EL (cell line): ENCODE measurements at regions not wholly inside any gene's neighbourhood (a gene's known extent, or its start where the extent isn't known, plus 50 kb on each side); places are given as distances from the start of the nearest gene placed in this dataset.
"Not testable (repeated sequence)": the region's sequence is repeated elsewhere in the genome, so short reads cannot be mapped to it uniquely, and the experiment has no call there.

ENCODE experiments used
- DNase-seq: peaks from one replicate; pipeline ENCODE4 v3.0.0-alpha.2; 2016

DNA sequence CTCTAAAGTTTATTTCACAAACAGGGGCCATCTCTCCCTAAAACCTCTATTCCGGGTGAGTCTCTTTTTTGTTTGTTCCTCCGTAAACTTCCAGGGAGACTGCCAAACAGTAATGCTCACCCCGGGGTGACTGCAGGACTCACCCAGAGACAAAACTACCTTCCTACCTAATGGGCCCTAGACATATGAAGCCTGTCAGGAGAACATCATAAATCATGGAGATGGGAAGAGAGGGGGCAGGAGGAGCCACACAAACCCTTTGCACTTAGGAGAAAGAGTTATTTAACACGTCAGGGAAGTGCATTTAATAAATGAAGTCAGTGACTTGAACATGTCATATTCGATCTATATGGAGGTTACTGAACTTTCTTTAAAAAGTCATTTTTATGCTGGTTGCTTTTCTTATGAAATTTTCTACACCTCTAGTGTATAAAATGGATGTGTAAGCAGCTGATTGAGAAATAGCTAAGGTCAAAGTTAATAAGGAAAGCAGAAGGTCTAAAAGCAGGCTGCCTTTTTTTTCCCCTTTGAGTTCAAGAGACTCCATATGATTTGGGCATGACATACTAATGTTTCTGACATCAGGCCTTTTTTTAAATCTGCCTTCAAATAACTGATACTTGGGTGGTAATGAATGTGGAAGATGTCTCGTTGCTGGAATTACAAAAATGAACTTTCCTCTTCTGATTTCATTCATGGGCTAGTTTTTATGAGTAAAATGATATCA lies 286.9 kb upstream of the USP25 start:
- DNase-seq = no peak

DNA sequence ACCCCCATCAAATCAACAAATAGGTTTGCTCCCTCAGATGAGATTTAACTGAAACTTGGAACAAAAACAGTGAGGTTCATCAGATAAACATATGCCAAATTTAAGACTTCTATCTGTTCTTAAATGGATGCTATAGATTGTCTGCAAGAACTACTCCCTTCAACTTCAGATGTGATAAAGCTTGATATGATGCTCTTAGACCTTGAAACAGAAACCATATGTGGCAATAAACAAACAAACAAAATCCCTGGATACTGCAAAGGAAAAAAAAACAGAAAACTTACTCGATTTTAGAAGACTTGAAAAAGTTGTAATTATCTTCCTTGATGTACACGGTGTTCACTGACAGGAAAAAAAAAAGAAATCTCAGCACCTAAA lies 286.1 kb upstream of the USP25 start:
- no peak for DNase-seq

DNA sequence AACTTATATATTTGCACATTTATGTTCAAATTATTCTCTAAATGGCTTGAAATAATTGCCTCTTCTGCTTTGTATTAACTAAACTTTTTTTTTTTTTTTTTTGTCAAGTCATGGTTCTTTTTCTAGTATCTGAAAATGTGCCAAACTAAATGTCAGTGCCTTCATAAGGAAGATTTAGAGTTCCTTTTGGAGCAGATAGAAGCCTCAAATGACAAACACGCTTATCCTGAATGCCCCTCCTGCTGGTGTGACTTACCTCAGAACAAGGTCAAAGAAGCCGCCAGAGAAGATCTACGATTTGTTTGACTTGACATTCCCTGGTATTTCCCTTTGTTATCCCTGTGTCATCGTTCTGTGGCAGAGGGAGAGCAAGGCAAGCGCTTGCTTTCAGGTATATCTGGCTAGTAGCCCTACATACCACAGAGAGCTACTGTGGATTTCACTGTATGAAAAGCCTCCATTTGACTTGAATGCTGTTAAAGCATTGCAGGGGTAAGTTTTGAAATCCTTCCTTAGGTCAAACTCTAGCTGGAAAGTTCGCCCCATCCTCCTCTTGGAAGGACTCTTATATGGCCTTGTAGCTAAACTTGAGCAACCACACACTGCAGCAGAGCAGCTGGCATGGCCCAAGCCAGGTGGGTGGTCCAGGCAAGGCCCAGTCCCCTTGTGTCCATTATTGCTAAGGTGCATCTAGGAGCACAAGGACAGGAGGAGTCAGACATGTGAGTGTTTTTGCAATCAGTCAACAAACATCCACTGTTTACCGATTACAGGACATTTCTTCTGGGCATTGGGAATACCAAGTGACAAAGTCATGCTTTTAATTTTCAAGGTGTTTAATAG lies 285.4 kb upstream of the USP25 start:
- DNase-seq = no peak

DNA sequence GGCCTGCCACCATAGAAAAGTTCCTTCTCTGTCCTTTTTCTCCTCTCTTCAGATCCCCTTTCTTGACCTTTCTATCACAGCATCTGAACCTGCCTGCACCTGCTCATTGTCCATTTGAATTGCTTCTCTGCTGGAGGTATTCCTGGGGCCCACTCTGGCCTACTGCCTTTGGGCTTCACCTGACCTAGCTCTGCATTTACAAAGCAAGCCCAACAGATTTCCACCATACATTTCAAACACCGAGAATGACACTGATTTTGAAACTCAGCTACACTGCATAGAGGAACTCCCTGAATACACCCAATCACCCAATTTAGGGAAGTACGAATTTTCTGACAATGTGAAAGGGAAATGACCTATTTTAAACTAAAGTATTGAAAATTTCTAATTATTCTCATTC lies 284.5 kb upstream of the USP25 start:
- DNase-seq = no peak

DNA sequence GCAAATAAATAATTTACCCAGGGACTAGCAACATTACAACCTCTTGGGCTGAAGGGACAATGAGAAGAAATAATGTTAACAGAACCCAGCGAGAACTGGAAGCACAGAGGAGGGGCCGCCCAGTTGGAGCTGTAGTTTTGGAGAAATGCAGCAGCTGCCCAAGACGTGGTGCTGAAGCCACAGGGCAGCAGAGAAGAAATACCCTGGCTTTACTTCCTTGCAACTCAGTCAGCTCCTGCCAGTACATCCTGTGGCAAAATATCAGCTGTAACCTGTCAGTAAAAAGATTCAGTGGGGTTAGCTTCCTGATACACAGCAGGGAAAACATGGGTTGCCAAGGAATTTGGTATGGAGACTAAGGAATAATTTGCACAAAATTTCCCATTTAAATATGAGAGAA lies 283.6 kb upstream of the USP25 start:
- no peak for DNase-seq

DNA sequence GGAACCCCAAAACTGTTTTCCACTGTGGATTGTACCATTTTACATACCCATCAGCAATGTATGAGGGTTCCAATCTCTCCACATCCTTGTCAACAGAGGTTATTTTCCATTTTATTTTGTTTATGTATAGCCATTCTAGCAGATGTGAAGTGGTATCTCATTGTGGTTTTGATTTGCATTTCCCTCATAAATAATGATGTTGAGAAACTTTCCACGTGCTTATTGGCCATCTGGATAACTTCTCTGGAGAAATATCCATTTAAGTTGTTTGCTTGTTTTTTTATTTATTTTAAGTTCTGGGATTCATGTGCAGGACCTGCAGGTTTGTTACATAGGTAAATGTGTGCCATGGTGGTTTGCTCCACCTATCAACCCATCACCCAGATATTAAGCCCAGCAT lies 280.2 kb upstream of the USP25 start:
- DNase-seq = no peak

DNA sequence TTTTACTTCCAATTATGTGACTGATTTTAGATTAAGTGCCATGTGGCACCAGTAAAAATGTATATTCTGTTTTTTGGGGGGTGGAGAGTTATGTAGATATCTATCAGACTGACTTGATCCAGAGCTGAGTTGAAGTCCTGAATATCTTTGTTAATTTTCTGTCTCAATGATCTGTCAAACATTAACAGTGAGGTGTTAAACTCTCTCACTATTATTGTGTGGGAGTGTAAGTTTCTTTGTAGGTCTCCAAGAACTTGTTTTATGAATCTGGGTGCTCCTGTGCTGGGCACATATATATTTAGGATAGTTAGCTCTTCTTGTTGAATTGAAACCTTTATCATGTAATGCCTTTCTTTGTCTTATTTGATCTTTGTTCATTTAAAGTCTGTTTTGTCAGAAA lies 276.5 kb upstream of the USP25 start:
- no peak for DNase-seq

DNA sequence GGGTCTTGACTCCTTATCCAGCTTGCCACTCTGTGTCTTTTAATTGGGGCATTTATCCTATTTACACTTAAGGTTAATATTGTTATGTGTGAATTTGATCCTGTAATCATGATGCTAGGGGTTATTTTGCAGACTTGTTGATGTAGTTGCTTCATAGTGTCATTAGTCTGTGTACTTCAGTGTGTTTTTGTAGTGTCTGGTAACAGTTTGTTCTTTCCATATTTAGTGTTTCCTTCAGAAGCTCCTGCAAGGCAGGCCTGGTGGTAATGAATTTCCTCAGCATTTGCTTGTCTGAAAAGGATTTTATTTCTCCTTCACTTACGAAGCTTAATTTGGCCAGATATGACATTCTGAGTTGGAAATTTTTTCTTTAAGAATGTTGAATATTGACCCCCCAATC lies 276.0 kb upstream of the USP25 start:
- DNase-seq = not testable (repeated sequence)

DNA sequence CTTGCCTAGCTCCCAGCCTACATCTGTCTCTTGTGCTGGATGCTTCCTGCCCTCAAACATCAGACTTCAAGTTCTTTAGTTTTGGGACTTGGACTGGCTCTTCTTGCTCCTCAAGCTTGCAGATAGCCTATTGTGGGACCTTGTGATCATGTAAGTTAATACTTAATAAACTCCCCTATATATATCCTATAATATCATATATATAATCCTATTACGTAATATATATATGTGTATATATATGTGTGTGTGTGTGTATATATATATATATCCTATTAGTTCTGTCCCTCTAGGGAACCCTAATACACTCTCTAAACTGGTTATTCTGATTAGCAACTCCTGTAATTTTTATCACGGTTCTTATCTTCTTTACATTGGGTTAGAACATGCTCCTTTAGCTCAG lies 274.9 kb upstream of the USP25 start:
- not testable (repeated sequence) for DNase-seq

DNA sequence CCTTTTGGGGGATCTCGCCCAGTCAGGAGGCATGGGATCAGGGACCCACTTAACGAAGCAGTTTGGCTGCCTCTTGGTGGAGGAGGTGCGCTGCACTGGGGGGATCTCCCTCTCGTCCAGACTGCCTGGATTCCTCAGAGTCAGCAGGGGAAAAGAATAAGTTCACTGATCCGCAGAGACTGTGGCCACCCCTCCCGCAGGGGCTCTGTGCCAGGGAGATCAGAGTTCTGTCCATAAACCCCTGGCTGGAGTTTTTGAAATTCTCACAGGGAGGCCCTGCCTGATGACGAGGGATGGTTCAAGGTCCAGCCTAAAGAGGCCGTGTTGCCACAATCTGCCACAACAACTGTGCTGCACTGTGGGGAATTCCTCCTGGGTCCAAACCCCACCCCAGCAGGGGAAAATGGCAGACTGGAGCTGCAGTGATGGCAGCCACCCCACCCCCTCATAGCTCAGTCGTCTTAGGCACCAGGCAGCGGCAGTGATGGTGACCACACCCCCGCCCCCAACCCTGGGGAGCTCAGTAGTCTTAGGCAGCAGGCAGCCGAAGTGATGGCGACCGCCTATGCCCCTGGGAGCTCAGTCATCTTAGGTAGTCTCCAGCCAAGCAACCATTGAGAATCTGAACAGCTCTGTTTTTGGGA lies 273.8 kb upstream of the USP25 start:
- DNase-seq = no peak

DNA sequence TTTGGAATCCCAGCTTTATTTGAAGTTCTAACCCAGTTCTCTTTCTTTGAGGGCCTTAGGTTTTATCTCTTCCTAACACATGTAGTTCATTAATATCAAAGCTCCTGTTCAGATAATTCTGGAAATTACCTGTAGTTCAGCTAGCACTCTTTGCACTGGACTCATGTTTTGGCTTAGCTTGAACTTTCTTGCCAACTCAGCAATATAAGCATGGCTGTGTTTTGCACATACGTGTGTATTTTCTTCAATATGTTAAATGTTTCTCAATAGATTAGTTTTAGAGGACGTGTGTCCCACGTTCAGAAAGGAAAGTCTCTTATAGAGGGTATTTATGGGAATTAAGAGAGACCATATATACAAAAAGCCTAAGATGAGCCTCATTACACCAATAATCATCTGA lies 271.8 kb upstream of the USP25 start:
- no peak for DNase-seq

DNA sequence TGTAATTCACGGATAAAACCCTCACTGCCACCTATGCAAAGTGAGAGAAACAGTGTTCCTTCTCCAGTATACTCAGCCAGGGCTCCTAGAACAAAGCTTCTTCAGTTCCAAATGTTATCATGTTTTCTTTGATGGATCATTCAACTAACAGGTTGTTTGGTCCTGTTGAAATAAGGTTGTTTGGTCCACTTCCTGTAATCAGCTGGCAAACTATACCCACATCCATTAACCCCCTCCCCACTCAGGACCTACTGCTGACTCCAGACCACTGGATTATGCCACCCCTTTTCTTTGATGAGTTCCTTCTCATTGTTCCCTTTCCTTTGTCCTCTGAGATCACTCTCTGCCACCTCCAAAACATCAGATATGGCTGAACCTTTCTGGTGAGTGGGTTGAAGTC lies 267.7 kb upstream of the USP25 start:
- DNase-seq = no peak

DNA sequence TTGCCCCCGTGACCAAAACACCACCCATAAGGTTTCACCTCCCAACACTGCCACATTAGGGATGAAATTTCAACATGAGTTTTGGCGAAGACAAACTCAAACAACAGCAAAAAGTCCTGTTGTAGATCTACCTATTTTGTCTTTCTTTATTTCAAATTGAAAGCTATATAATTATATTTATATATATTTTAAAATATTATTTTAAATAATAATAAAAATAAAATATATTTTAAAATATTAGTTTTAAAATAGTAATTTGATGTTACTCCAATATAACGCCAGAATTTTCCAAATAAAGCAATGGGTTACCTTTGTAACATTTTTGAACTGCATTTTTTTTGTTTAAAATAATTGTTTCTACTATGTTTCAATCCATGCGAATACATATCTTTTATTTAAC lies 263.5 kb upstream of the USP25 start:
- no peak for DNase-seq

DNA sequence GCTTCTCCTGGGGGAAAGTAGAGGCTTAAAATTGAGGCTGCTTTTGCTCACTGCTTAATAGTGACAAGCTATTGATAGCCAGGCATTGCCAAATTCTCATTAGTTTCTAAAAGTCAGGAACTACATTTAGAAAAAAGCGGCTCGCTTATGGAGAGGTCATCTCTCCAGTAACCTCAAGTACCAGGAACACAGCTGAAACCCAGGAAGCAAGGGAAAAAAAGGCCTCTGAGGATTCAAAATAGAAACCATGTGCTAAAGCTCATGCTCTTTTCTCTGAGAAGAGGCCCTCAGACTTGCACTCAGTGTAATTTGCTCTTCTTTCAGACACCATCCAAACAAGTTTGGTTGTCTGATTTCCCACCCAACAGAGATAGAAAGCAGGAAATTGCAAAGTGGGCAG lies 261.4 kb upstream of the USP25 start:
- DNase-seq = no peak

DNA sequence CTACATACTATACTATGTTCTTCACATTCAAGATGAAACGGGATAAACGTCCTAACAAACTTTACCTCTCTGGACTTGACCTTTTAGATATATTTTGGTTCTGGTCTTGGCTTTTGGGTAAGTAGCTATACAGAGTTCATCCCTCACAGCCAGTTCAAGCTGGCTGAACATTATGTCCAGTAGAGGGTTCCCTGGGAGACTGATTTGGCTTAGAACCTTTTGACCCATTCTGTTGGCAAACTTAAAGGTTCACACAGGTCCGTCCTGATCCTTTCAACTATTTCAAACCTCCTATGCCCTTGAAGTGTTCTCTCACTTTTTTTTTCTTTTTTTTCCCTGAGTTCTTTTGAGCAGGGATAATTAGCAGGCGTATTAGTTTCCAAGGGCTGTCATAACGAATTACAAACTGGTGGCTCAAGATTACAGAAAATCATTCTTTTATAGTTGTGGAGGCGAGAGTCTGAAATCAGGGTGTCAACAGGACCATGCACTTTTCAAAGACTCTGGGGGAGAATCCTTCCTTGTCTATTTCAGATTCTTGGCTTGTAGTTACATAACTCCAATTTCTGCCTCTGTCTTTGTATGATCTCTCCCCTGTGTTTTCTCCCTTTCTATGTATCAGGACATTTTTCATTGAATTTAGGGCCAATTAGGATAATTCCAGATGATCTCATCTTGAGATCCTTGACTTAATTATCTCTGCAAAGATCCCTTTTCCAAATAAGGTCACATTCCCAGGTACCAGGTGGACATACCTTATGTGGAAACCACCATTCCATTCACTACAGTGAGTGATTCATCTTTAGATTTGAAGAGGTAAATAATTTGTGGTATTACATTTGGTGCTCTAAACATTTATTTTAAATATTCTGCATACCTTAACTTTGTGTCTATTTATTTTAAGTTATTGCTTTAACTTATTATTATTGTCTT lies 257.4 kb upstream of the USP25 start:
- DNase-seq = no peak

DNA sequence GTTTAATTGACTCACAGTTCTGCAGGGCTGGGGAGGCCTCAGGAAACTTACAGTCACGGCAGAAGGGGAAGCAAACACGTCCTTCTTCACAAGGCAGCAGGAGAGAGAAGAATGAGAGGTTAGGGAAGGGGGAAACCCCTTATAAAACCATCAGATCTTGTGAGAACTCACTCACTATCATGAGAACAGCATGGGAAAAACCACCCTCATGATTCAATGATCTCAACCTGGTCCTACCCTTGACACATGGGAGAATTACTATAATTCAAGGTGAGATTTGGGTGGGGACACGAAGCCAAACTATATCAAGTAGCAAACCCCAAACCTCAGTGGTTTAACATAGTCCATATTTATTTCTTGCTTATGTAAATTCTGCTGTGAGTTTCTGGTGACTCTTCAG lies 252.0 kb upstream of the USP25 start:
- not testable (repeated sequence) for DNase-seq

DNA sequence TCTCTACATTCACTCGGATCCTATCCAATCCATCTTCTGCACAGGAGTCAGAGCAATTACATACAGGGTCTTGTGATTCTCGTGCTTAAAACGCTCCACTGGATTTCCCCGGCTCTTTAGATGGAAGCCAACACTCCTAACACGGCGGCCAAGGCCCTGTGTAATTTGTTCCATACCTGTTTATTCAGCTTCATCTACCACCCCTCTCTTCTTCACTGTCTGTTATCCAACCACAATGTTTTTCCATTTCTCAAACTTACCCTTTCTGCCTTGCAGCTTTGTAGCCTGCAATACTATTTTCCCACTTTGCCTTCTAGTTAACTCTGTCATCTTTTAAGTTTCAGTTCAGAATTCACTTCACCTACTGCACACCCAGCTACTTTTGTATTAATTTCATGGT lies 249.6 kb upstream of the USP25 start:
- DNase-seq = no peak

DNA sequence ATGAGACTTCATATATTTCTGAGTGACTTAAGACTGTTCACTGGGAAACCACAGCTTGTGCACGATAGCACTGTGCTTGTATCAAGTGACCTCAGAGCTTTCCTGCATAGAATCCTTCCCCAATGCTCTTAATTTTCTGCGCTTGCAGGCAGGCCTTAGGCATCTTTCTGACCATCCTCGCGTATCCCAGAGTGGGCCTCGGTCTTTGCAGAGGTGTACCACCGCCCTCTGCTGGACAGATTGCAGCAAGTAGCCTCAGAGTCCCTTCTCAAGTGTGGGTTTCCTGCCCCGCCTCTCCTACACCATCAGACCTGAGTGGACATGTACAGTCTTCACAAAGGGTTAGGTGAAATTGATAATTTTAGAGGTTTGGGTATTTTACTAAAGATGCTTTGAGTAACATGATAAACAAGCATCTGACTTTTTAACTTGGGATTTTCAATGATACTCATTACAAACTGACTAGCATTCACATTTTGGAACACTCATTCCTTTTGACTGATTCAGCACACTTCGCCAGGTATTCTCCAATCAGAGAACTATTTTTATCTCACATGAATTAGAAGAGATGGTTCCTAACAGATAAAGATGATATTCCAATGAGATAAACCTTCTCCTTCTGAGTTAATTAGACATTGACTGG lies 246.5 kb upstream of the USP25 start:
- DNase-seq = peak; percentile 81

DNA sequence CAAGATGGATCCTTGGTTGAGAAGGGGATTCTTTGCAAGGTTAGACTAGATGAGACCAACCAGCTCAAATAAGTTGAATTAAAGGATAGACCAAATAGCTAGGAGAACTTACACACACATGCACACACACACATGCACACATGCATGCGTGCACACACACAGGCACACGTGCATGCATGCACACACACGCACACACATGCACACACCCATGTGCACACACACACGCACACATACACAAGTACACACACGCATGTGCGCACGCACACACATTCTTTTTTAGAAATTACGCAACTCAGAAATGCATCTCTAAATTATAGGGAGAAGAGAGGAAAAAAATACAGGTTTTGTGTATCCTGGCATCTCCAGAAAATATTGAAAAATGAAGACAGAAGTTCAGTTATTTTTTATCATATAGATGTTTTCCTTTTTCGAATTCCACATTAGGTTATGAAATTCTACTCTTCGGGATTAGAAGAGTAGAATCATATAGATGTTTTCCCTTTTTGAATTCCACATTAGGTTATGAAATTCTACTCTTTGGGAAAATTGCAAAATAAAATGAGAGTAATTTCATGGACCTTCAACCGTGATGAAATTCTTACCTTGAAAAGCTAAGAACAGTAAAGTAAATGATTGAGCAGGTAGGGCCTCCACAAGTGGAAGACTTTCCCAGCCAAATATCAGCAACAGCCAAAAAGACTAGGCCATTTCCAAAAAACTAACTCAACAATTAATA lies 243.2 kb upstream of the USP25 start:
- DNase-seq = no peak

DNA sequence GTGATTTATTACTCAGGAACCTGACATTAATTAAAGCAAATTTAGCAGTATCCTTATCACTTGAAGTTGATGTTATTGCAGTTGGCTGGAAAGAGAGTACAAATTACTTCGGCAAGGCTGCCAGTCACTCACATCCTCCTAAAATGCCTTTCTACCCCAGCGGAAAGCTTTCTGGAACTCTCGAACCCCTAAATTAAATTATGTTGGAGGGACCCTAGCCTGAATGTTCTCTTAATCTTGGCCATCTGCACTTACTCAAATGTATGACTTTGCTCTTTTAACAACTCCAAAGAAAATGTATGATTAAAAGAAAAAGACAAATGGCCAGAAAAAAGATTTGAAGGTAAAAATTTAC lies 242.6 kb upstream of the USP25 start:
- no peak for DNase-seq

DNA sequence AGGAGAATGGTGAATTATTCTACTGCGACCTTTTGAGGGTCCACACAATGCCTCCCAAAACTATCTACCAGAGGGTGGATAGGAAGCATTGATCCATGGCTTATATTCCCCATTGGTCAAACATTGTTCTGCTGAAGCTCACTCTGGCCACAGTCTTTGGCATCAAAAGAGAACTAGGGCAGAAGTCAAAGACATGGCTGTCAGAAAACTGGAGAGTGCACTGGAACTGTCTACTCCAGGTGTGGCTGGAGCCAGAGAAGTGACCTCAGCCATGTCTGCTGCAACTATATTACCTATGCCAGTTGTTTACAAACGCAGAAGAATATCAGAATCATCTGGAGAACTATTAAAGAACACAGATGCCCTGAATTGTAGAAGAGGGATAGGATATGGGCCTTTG lies 238.7 kb upstream of the USP25 start:
- DNase-seq = no peak

DNA sequence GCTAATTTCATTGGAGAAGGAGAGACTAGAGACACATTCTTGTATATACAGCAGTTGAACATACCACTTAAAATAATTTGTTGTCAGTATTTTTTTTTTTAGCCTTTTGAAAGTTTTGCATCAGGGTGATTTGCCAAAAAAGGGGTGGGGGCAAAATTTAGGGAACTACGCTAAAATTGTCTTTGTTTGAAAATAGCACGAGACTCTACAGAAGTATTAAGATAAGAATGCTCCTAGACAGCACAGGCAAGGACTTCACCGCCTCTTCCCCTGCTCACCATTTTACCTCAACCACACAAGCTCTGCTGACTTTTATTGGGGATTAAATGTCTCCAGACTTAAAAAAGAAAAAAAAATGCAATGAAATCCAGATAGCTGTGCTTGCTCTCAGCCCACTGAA lies 236.1 kb upstream of the USP25 start:
- DNase-seq = no peak
